Neural cell (in vitro differentiated cells): ENCODE measurements at regions not wholly inside any gene's neighbourhood (a gene's known extent, or its start where the extent isn't known, plus 50 kb on each side); places are given as distances from the start of the nearest gene placed in this dataset.

Experiments used
- H2AFZ ChIP-seq: fragments of 200-600, 300-800 bp; sonication (generic), shearing (Covaris generic); 2 replicates; pipeline ENCODE4 v1.6.0; 2014; ENCODE audit warnings: low read depth, mild to moderate bottlenecking, antibody characterized with exemption, low read length, moderate library complexity
- H3F3A ChIP-seq: fragments of 200-600 bp; shearing (Covaris generic); 2 replicates; pipeline ENCODE4 v1.6.1; 2016; ENCODE audit warnings: mild to moderate bottlenecking, moderate library complexity, mixed read lengths, antibody characterized with exemption, low read length; ENCODE audit not compliant: insufficient read depth, poor library complexity, severe bottlenecking
- H3K27ac ChIP-seq: fragments of 200-600, 300-800 bp; sonication (generic), shearing (Covaris generic); 2 replicates; pipeline ENCODE4 v1.5.1; 2014; ENCODE audit warnings: mild to moderate bottlenecking, low read length, moderate library complexity
- H3K27me3 ChIP-seq: fragments of 300-800, 200-600 bp; sonication (generic), shearing (Covaris generic); 2 replicates; pipeline ENCODE4 v1.6.0; 2014; ENCODE audit warnings: mild to moderate bottlenecking, low read depth, low read length, moderate library complexity; ENCODE audit not compliant: insufficient read depth
- H3K36me3 ChIP-seq: fragments of 300-800, 200-600 bp; sonication (generic), shearing (Covaris generic); 2 replicates; pipeline ENCODE4 v1.5.1; 2014; ENCODE audit warnings: mild to moderate bottlenecking, antibody characterized with exemption, low read length, moderate library complexity; ENCODE audit not compliant: insufficient read depth
- H3K4me2 ChIP-seq: fragments of 300-800, 200-600 bp; sonication (generic), shearing (Covaris generic); 2 replicates; pipeline ENCODE4 v1.6.0; 2014; ENCODE audit warnings: mild to moderate bottlenecking, low read length
- H3K4me3 ChIP-seq: fragments of 300-800, 200-600 bp; sonication (generic), shearing (Covaris generic); 2 replicates; pipeline ENCODE4 v1.5.1; 2014; ENCODE audit warnings: mild to moderate bottlenecking, low read length, moderate library complexity
- H3K79me2 ChIP-seq: fragments of 200-600 bp; shearing (Covaris generic); replicated peaks from 2 replicates; pipeline ENCODE4 v1.6.0; 2014; ENCODE audit warnings: mild to moderate bottlenecking, low read length, moderate library complexity; ENCODE audit not compliant: insufficient read depth
- H3K9ac ChIP-seq: fragments of 300-800, 200-600 bp; sonication (generic), shearing (Covaris generic); 2 replicates; pipeline ENCODE4 v1.6.1; 2016; ENCODE audit warnings: mild to moderate bottlenecking, low read length, mixed read lengths
- H3K9me2 ChIP-seq: fragments of 200-600 bp; shearing (Covaris generic); 2 replicates; pipeline ENCODE4 v1.6.1; 2016; ENCODE audit warnings: mild to moderate bottlenecking, low read length, mixed read lengths; ENCODE audit not compliant: insufficient read depth
- H3K9me3 ChIP-seq: fragments of 200-600, 300-800 bp; sonication (generic), shearing (Covaris generic); 2 replicates; pipeline ENCODE4 v1.6.1; 2016; ENCODE audit warnings: mild to moderate bottlenecking, mixed run types, low read length, moderate library complexity, mixed read lengths
- H4K20me1 ChIP-seq: fragments of 200-600 bp; shearing (Covaris generic); 2 replicates; pipeline ENCODE4 v1.6.1; 2016; ENCODE audit warnings: mild to moderate bottlenecking, mixed run types; ENCODE audit not compliant: insufficient read depth
- CTCF ChIP-seq: fragments of 450-650 bp; IDR thresholded peaks from 2 replicates; pipeline ENCODE4 v1.5.1; 2014; ENCODE audit warnings: antibody characterized with exemption, mild to moderate bottlenecking, moderate library complexity; ENCODE audit not compliant: poor library complexity, severe bottlenecking
- EP300 ChIP-seq: fragments of 450-650 bp; conservative IDR thresholded peaks from 2 replicates; pipeline ENCODE4 v1.6.1; 2014; ENCODE audit warnings: antibody characterized with exemption, mild to moderate bottlenecking, moderate library complexity; ENCODE audit not compliant: poor library complexity, severe bottlenecking
- EZH2 ChIP-seq: fragments of 200-600, 300-800 bp; shearing (Covaris generic), sonication (generic); IDR thresholded peaks from 2 replicates; pipeline ENCODE4 v1.6.1; 2014; ENCODE audit warnings: antibody characterized with exemption, low read length, borderline replicate concordance, mild to moderate bottlenecking; ENCODE audit not compliant: insufficient read depth, poor library complexity, severe bottlenecking
- MXI1 ChIP-seq: fragments of 450-650 bp; conservative IDR thresholded peaks from 2 replicates; pipeline ENCODE4 v1.6.1; 2014; ENCODE audit warnings: antibody characterized with exemption, mild to moderate bottlenecking; ENCODE audit not compliant: poor library complexity, severe bottlenecking
- POLR2AphosphoS5 ChIP-seq: IDR thresholded peaks from 2 replicates; pipeline ENCODE4 v1.6.1; 2012
- RAD21 ChIP-seq: fragments of 450-650 bp; conservative IDR thresholded peaks from 2 replicates; pipeline ENCODE4 v1.6.1; 2014; ENCODE audit warnings: antibody characterized with exemption, mild to moderate bottlenecking, moderate library complexity
- SMC3 ChIP-seq: fragments of 450-650 bp; conservative IDR thresholded peaks from 2 replicates; pipeline ENCODE4 v1.6.1; 2014; ENCODE audit warnings: antibody characterized with exemption, mild to moderate bottlenecking, moderate library complexity; ENCODE audit not compliant: poor library complexity
- TAF1 ChIP-seq: IDR thresholded peaks from 2 replicates; pipeline ENCODE4 v1.6.1; 2012; ENCODE audit warnings: low read depth
- TF ChIP-seq, protein P1 (sequence below): IDR thresholded peaks from 2 replicates; pipeline ENCODE4 v1.6.1; 2012; ENCODE audit warnings: borderline replicate concordance

- H3K27me3 ChIP-seq, result no peaks in the 10 kb centered on the region
- H2AFZ ChIP-seq, result no peak overlapping the region
- no peaks in the 10 kb centered on the region for H3K79me2 ChIP-seq
- TF ChIP-seq EZH2, result no peak
- no peak for TF ChIP-seq TAF1
- TF ChIP-seq, protein P1, sequence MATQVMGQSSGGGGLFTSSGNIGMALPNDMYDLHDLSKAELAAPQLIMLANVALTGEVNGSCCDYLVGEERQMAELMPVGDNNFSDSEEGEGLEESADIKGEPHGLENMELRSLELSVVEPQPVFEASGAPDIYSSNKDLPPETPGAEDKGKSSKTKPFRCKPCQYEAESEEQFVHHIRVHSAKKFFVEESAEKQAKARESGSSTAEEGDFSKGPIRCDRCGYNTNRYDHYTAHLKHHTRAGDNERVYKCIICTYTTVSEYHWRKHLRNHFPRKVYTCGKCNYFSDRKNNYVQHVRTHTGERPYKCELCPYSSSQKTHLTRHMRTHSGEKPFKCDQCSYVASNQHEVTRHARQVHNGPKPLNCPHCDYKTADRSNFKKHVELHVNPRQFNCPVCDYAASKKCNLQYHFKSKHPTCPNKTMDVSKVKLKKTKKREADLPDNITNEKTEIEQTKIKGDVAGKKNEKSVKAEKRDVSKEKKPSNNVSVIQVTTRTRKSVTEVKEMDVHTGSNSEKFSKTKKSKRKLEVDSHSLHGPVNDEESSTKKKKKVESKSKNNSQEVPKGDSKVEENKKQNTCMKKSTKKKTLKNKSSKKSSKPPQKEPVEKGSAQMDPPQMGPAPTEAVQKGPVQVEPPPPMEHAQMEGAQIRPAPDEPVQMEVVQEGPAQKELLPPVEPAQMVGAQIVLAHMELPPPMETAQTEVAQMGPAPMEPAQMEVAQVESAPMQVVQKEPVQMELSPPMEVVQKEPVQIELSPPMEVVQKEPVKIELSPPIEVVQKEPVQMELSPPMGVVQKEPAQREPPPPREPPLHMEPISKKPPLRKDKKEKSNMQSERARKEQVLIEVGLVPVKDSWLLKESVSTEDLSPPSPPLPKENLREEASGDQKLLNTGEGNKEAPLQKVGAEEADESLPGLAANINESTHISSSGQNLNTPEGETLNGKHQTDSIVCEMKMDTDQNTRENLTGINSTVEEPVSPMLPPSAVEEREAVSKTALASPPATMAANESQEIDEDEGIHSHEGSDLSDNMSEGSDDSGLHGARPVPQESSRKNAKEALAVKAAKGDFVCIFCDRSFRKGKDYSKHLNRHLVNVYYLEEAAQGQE, result no peak
- no peak for TF ChIP-seq EP300
- TF ChIP-seq CTCF, result no peak
- no peak for TF ChIP-seq SMC3
- no peak for TF ChIP-seq MXI1
- no peak for TF ChIP-seq POLR2AphosphoS5
- no peak for TF ChIP-seq RAD21
- no peak overlapping the region for H3K4me3 ChIP-seq
- no peaks in the 10 kb centered on the region for H3K36me3 ChIP-seq
- H3K9me2 ChIP-seq, result no peaks in the 10 kb centered on the region
- H4K20me1 ChIP-seq, result no peaks in the 10 kb centered on the region
- no peak overlapping the region for H3K27ac ChIP-seq
- H3F3A ChIP-seq, result no peaks in the 10 kb centered on the region
- peaks cover 5% of the 10 kb centered on the region for H3K9me3 ChIP-seq
- no peak overlapping the region for H3K9ac ChIP-seq
- no peak overlapping the region for H3K4me2 ChIP-seq
These were observed 958.6 kb downstream of the STIM2 start for GRCh38 chr4:27819246-27819645.

- H3K9me2 ChIP-seq, result no peaks in the 10 kb centered on the region
- H3K9me3 ChIP-seq, result no peaks in the 10 kb centered on the region
- H4K20me1 ChIP-seq, result no peaks in the 10 kb centered on the region
- no peak overlapping the region for H3K4me3 ChIP-seq
- no peaks in the 10 kb centered on the region for H3K36me3 ChIP-seq
- H3F3A ChIP-seq, result no peaks in the 10 kb centered on the region
- TF ChIP-seq, protein P1, result no peak
- TF ChIP-seq TAF1 (no peak), POLR2AphosphoS5 (no peak), MXI1 (no peak), CTCF (no peak), RAD21 (no peak), EZH2 (no peak), EP300 (no peak), SMC3 (no peak)
- no peak overlapping the region for H2AFZ ChIP-seq
- no peak overlapping the region for H3K9ac ChIP-seq
- no peaks in the 10 kb centered on the region for H3K79me2 ChIP-seq
- no peak overlapping the region for H3K4me2 ChIP-seq
- no peak overlapping the region for H3K27ac ChIP-seq
- no peaks in the 10 kb centered on the region for H3K27me3 ChIP-seq
These were observed 968.2 kb downstream of the STIM2 start for GRCh38 chr4:27828843-27829242.
